Mononuclear cell (primary cell): ENCODE measurements at regions not wholly inside any gene's neighbourhood (a gene's known extent, or its start where the extent isn't known, plus 50 kb on each side); places are given as distances from the start of the nearest gene placed in this dataset.
"Not testable (repeated sequence)": the region's sequence is repeated elsewhere in the genome, so short reads cannot be mapped to it uniquely, and the experiment has no call there.

Experiments used
- H3K27me3 ChIP-seq: 2 replicates; pipeline ENCODE4 v1.6.0; 2011; ENCODE audit warnings: low read length, control low read depth; ENCODE audit not compliant: insufficient read depth
- H3K4me1 ChIP-seq: 2 replicates; pipeline ENCODE4 v1.5.1; 2011; ENCODE audit warnings: mild to moderate bottlenecking, low read length, control low read depth; ENCODE audit not compliant: insufficient read depth
- H3K4me3 ChIP-seq: 2 replicates; pipeline ENCODE4 v1.5.1; 2011; ENCODE audit warnings: mild to moderate bottlenecking, low read length, moderate library complexity
- H3K9me3 ChIP-seq: 2 replicates; pipeline ENCODE4 v1.5.1; 2011; ENCODE audit warnings: low read depth, mild to moderate bottlenecking, control low read depth, low read length

DNA sequence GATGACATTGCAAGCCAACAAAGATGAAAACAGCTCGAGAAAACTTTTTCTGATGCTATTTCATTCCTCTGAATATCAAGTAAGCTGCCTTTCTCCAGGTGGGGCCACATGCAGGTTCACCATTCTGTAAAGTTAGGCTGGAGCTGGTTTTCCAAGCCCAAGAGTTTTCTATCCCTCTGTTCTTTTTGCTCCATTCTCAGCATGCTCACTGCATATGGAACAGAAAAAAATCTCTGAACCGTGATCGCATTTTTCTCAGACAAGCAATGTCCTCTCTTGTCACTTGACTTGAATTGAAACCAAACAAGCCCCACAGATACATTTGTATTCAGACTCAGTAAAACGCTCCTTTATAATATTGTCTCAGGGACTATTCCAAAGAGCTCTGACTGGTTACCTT lies 451.6 kb downstream of the FRK start:
- Histone ChIP-seq H3K9me3 (peaks cover 6% of the 10 kb centered on the region), H3K4me3 (no peak overlapping the region), H3K4me1 (no peaks in the 10 kb centered on the region), H3K27me3 (no peaks in the 10 kb centered on the region)

DNA sequence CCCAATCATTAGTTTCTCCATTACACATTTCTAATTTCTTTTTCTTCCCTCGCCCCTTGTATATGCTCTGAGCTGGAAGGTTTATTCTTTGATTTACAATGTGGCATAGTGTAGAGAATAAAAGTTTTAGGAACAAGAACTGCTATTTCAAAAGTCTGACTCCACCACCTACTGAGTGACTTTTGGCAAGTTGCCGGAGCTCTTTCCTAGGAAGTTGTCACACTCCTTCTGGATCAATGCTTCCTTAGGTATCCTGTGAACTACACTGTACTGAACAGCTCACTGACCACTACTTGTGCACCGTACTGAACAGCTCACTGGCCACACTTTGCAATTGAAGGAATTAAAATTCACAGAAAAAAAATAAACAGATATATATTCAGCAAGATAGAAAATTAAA lies 458.2 kb downstream of the FRK start:
- Histone ChIP-seq H3K9me3 (peaks cover 13% of the 10 kb centered on the region), H3K4me3 (no peak overlapping the region), H3K27me3 (no peaks in the 10 kb centered on the region), H3K4me1 (no peaks in the 10 kb centered on the region)

DNA sequence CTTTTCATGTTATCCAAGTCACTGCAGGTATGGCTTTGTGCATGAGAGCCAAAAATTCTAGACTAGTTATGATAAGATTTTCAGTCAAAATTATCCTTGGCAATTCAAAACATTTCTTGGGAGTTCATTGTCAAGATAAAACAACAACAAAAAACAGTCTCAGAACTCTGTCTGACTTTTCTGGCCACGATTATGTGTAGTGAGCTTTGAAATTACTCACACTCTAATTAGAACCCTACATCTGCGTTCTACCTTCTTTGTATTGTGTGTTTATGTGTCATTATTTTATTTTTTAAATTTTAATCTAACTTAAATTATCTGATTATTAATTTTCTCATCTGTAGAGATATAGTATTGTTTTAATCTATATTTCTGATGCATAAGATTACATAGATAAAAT lies 459.2 kb downstream of the FRK start:
- Histone ChIP-seq H3K9me3 (peaks cover 6% of the 10 kb centered on the region), H3K4me3 (no peak overlapping the region), H3K4me1 (no peaks in the 10 kb centered on the region), H3K27me3 (no peaks in the 10 kb centered on the region)

DNA sequence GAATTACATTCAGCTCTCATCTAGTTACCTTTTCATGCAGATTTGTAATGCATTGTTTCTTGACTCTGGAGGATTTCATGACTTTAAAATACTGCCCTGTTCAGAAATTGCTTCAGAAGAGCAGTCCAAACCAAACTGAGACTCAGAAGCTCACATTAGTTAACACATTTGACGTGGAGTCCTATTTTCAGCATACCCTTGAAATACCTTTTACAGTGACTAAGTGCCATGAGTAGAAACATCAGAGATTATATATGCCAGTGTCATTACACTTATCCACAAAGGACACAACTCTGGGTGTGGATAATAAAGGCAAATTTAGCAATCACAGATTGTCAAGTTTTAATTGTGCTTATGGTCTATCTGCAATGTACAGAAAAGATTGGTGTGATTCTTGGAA lies 459.6 kb downstream of the FRK start:
- H3K9me3 ChIP-seq = peaks cover 6% of the 10 kb centered on the region
- no peak overlapping the region for H3K4me3 ChIP-seq
- H3K27me3 ChIP-seq = no peaks in the 10 kb centered on the region
- H3K4me1 ChIP-seq = no peaks in the 10 kb centered on the region

DNA sequence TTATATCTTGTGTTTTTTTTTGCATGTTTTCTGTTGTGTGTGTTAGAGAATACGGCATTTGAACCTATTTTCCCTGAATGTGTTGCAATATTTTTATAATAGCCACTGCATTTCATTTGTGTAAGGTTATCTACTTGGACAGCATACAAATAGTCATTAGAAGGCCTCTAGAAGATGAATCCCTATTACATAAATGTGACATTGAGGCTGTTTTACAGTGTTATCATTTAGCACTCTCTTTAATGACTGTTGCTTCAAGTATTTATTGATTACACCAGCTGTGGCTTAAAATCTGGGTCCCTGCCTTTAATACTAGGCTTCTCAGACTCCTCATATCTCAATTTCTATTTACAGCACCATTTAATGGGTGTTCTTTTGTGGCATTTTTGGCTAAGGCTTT lies 465.8 kb downstream of the FRK start:
- Histone ChIP-seq H3K9me3 (peaks cover 6% of the 10 kb centered on the region), H3K4me1 (no peaks in the 10 kb centered on the region), H3K4me3 (no peak overlapping the region), H3K27me3 (no peaks in the 10 kb centered on the region)

DNA sequence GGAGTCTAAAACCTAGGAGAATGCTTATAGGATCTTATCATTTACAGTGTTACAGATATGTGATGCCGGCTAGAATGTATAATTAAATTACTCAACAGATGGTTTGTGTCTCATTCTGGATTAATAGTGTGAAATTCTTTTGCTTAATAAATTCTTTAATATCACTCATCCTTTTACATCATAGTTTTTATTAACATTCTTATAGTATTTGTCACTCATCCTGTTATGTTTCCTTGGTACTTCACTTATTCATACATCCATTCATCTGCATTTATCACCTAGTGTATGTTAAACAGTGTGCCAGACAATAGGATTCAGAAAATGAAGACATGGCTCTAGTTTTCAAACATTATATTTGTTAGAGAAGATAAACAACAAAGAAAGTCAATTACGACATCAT lies 468.7 kb downstream of the FRK start:
- no peaks in the 10 kb centered on the region for H3K9me3 ChIP-seq
- H3K4me3 ChIP-seq = no peak overlapping the region
- H3K27me3 ChIP-seq = no peaks in the 10 kb centered on the region
- no peaks in the 10 kb centered on the region for H3K4me1 ChIP-seq

DNA sequence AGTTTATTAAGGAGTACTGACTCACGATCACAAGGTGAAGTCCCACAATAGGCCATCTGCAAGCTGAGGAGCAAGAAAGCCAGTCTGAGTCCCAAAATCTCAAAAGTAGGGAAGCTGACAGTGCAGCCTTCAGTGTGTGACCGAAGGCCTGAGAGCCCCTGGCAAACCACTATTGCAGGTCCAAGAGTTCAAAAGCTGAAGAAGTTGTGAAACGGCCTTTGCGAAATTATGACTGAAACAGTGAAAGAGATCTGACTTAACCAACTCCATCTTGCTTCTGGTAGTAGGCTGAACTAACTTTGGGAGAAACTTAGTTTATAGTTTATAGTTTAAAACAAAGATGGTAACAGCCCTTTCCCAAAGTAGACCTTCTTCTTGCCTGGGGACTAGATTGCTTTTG lies 471.6 kb downstream of the FRK start:
- H3K4me3 ChIP-seq, H3K9me3 ChIP-seq, H3K27me3 ChIP-seq, H3K4me1 ChIP-seq: not testable (repeated sequence)

DNA sequence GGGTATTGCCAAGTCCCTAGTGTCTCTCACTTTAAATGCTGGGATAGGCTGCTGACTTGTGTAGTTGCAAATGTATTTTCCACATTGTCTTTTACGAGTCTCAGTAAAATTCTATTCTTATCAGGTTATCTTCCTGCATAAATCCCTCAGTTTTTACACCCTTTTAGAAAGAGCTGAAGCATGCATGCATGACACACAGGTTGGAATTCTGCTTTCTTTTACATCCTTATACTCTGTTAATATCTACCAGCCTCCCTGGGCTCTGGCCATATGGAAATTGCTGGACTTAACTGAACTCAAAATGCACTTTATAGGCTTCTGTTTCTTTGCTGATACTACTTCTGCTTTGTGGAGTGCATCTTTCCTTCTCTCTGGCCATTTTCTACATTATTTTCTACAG lies 477.4 kb downstream of the FRK start:
- Histone ChIP-seq H3K9me3 (no peaks in the 10 kb centered on the region), H3K4me3 (no peak overlapping the region), H3K27me3 (no peaks in the 10 kb centered on the region), H3K4me1 (no peaks in the 10 kb centered on the region)

DNA sequence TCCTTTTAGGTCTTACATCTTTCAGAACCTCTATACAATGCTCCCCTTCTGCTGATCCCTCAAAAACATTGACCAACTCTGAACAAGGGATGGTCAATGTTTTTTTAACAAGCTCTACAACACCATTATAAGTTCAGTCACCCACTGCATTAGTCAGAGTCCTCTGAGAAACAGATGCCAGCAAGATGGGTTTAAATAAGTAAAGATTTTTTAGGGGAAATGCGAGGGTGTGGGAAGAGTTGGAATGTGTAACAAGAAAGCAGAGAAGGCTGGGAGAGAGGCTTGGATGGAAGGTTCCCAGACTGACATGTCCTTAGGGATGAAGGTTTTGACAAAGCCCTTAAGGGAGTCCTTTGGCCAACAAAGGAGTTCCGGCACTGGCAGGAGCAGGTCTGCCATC lies 478.3 kb downstream of the FRK start:
- Histone ChIP-seq H3K4me1 (no peaks in the 10 kb centered on the region), H3K27me3 (no peaks in the 10 kb centered on the region), H3K9me3 (no peaks in the 10 kb centered on the region), H3K4me3 (no peak overlapping the region)

DNA sequence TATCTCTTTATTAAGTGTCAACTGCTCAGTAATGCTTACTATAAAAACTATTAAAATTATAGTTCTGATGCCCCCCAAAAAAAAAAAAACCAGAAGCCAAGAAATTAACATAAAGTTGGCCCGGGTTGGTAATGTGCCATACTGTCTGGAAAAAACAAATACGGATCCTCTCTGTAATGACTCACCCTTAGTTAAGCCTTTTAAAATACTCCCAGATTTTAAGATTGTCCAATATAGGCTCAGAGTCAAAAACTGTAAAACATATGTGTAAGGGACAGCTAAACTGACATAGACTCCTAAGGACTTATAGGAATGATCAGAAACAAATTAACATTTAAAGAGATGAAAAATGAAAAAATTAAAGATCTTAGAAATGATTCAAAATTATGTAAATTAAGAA lies 481.1 kb downstream of the FRK start:
- not testable (repeated sequence) for H3K4me1 ChIP-seq

DNA sequence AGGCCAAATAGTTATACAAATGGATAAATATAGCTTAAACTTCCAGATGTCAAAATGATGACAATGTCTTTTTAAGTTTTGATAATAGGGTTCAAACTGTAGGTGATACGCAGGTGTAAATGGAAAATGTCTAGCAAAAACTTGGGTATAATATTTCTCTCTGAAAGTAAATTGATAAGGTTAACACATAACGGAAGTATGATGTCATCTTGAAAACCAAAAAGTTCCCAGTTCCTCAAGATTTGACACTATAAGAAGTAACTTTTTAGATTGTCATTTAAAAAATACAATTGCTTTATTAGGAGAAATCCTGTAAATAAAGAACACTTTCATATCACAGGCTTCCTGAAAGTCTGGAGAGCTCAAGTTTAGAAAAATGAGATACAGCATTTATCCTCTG lies 483.4 kb downstream of the FRK start:
- Histone ChIP-seq H3K9me3 (no peaks in the 10 kb centered on the region), H3K4me1 (no peaks in the 10 kb centered on the region), H3K4me3 (no peak overlapping the region), H3K27me3 (no peaks in the 10 kb centered on the region)

More for the DNA sequence above, 481.1 kb downstream of the FRK start:
- H3K27me3 ChIP-seq, H3K9me3 ChIP-seq, H3K4me3 ChIP-seq: not testable (repeated sequence)

DNA sequence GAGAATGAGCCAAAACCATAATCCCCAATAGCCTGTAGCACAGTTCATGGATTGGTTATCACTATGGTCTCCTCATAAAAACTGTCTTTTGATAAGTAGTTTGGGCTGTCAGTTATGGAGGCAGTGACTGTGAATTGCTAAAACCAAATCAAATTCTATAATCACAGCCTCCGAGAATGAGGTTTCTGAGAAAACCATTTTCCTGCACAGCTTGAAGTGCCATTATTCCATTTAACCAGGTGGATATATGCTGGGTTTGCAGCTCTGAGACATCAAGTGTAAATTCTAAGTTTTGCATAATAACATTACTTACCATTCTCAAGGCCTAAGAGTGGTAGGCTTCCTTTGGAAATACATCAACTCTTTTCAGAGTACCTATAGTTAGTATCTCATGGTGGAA lies 485.4 kb downstream of the FRK start:
- Histone ChIP-seq H3K27me3 (no peaks in the 10 kb centered on the region), H3K4me3 (no peak overlapping the region), H3K9me3 (no peaks in the 10 kb centered on the region), H3K4me1 (no peaks in the 10 kb centered on the region)

DNA sequence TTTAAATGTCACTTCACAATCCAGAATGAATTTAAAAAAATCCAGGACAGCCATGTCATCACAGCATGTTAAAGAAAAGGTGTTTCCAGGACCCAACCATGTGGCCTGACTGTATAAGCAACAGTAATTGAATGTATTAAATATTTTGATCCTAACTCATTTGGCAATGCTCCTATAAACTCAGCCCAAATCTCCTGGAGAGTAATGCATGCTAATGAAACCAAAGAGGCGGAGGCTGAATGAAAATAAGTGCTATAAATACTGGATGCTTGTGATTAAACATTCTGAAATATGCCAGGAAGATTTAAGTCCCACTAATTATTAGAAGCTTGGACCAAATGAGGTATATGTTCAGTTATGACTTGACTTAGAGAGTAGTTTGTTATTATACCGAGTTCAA lies 486.8 kb downstream of the FRK start:
- Histone ChIP-seq H3K9me3 (no peaks in the 10 kb centered on the region), H3K27me3 (no peaks in the 10 kb centered on the region), H3K4me3 (no peak overlapping the region), H3K4me1 (no peaks in the 10 kb centered on the region)

DNA sequence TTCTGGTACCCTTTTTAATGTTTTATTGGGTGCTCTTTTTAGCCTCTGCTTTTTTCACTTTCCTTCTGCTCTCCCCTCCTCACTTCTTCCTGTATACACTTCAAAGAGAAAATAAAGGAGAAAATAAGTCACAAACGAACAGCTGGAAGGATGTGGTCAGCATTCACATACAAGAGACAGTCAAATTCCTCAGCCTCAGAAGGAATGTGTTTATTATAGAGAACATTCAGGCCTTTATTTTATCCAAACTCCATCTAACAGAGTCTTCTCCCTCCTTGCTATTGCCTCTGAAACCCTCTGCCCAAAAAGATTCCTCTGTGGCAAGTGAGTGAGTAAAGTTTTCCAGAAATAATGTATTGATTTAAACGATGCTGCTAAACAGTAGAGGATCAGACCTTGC lies 490.4 kb downstream of the FRK start:
- no peaks in the 10 kb centered on the region for H3K27me3 ChIP-seq

DNA sequence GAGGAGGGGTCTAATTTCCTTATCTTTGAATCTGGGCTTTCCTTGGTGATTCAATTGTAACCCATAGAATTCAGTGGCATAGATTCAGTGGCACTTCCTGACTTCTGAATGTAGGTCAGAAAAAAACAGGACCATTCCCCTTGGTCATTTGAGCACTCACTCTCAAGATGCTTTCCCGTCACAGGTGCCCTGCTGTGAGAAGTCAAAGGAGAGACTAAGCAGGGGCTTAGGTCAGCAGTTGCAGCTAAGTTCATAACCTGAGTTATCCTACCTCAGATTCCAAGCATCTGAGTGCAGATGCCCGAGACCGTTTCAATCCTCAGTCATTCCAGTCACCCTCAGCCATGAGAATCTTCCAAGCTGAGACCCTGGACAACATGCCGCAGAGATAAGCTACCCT lies 506.6 kb downstream of the FRK start:
- Histone ChIP-seq H3K4me1 (no peaks in the 10 kb centered on the region), H3K9me3 (no peaks in the 10 kb centered on the region), H3K27me3 (no peaks in the 10 kb centered on the region), H3K4me3 (no peak overlapping the region)

More for the DNA sequence above, 490.4 kb downstream of the FRK start:
- no peak overlapping the region for H3K4me3 ChIP-seq
- H3K4me1 ChIP-seq = no peaks in the 10 kb centered on the region
- H3K9me3 ChIP-seq = no peaks in the 10 kb centered on the region

DNA sequence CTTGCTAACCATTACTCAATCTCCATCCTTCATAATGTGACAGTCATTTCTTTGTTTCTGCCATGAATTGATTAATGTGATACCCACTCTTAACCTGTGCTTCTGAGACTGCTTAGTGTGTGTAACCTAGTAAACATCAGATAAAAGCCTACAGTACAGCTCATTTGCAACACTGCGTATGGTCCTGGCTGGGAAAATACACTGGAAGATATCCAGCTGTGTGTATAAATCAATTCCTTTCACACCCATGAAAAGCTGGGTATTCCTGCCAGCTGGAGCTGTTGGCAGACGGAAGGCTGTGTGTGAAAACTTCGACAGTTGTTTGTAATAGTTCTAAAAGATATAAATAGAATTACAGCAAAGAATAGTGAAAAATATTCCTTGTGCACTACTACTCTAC lies 509.2 kb downstream of the FRK start:
- Histone ChIP-seq H3K4me3 (no peak overlapping the region), H3K27me3 (no peaks in the 10 kb centered on the region), H3K9me3 (no peaks in the 10 kb centered on the region), H3K4me1 (no peaks in the 10 kb centered on the region)

DNA sequence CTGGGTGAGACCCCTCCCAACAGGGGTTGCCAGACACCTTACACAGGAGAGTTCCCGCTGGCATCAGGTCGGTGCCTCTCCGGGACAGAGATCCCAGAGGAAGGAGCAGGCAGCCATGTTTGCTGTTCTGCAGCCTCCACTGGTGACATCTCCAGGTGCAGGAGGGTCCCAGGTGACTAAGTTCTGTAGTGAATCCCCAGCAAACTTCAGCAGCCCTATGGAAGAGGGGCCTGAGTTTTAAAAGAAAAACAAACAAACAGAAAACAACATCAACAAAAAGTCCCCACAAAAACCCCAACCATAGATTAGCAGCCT lies 515.1 kb downstream of the FRK start:
- no peaks in the 10 kb centered on the region for H3K9me3 ChIP-seq
- H3K4me1 ChIP-seq = no peaks in the 10 kb centered on the region
- H3K27me3 ChIP-seq = no peaks in the 10 kb centered on the region
- H3K4me3 ChIP-seq = no peak overlapping the region
